ENCODE measurements at regions not wholly inside any gene's neighbourhood (a gene's known extent, or its start where the extent isn't known, plus 50 kb on each side); places are given as distances from the start of the nearest gene placed in this dataset.

GRCh38 chr4:147015491-147015890 lies 69.8 kb upstream of the TTC29 start:
- no peak for TF ChIP-seq POLR2A (IDR thresholded peaks at IDR 0.05)
- no peak for TF ChIP-seq CTCF (IDR thresholded peaks at IDR 0.05)
- no peak for TF ChIP-seq POLR2AphosphoS5 (IDR thresholded peaks at IDR 0.05)

Data from breast epithelium (tissue), 3 donors.